GM12878 (cell line): ENCODE measurements at regions not wholly inside any gene's neighbourhood (a gene's known extent, or its start where the extent isn't known, plus 50 kb on each side); places are given as distances from the start of the nearest gene placed in this dataset.

Source experiments
- ATAC-seq: fragments of 200-7000 bp; cut with Tn5 transposase; 3 replicates; pipeline ENCODE4 v1.9.1; 2020; ENCODE audit warnings: mild to moderate bottlenecking, moderate library complexity
- BruUV-seq: library from RNA; stranded (reverse); fragments of 400-500 nt; replicated peaks from 2 replicates; lab custom pipeline; 2021; lab: Mats Ljungman, UMichigan
- CTCF ChIA-PET: fragments of 300-600 bp; sonication (Branson Sonifier 250); formaldehyde crosslinking; extraction: SDS; loops from one replicate; lab custom pipeline; 2021; ENCODE audit warnings: inconsistent platforms; lab: Yijun Ruan, JAX
- POLR2A ChIA-PET: fragments of 350-600 bp; formaldehyde crosslinking; extraction: SDS; loops from one replicate; lab custom pipeline; 2021; ENCODE audit warnings: inconsistent platforms; lab: Charles Lee
- RAD21 ChIA-PET: fragments of 300-600 bp; sonication (Branson Sonifier 250); formaldehyde crosslinking; loops from one replicate; lab custom pipeline; 2023; ENCODE audit warnings: antibody characterized with exemption; ENCODE audit not compliant: unreplicated experiment; lab: Charles Lee
- SMC1A ChIA-PET: fragments of 300-600 bp; sonication (Branson Sonifier 250); formaldehyde crosslinking; loops from one replicate; lab custom pipeline; 2023; ENCODE audit not compliant: unreplicated experiment, uncharacterized antibody; lab: Charles Lee
- DNase-seq: peaks from one replicate; pipeline ENCODE4 v3.0.0-alpha.2; 2011; ENCODE audit warnings: low read depth, low spot score
- FAIRE-seq: peaks from 3 replicates; lab custom pipeline; 2011; peaks lifted over from hg19 to GRCh38; lab: Jason Lieb, UNC
- H2AFZ ChIP-seq: 2 replicates; pipeline ENCODE4 v1.6.0; 2011; ENCODE audit warnings: low read depth, low read length, control low read depth; ENCODE audit not compliant: control insufficient read depth
- H3K27ac ChIP-seq: 2 replicates; pipeline ENCODE4 v1.5.1; 2011; ENCODE audit warnings: control low read depth; ENCODE audit not compliant: control insufficient read depth, insufficient read depth
- H3K27me3 ChIP-seq, 2 experiments: replicated peaks in 1 of 2; 2 replicates each; pipeline versions ENCODE4 v1.6.0 to v1.6.1; 2011; ENCODE audit warnings: low read length in 1 of 2; ENCODE audit not compliant: control insufficient read depth in 2 of 2, insufficient read depth in 2 of 2
- H3K36me3 ChIP-seq, 2 experiments: 2 replicates each; pipeline ENCODE4 v1.5.1; 2011; ENCODE audit warnings: low read length in 1 of 2; ENCODE audit not compliant: control insufficient read depth in 2 of 2, insufficient read depth in 2 of 2
- H3K4me1 ChIP-seq: 2 replicates; pipeline ENCODE4 v1.6.1; 2011; ENCODE audit warnings: mild to moderate bottlenecking, low read length, moderate library complexity, mixed read lengths; ENCODE audit not compliant: control insufficient read depth, insufficient read depth
- H3K4me2 ChIP-seq: 2 replicates; pipeline ENCODE4 v1.6.0; 2011; ENCODE audit warnings: control low read depth; ENCODE audit not compliant: control insufficient read depth, insufficient read depth
- H3K4me3 ChIP-seq: fragments of 200-600 bp; sonication (generic); 2 replicates; pipeline ENCODE4 v1.5.1; 2016
- H3K79me2 ChIP-seq: 2 replicates; pipeline ENCODE4 v1.6.0; 2011; ENCODE audit warnings: low read length; ENCODE audit not compliant: control insufficient read depth, insufficient read depth
- H3K9ac ChIP-seq: 2 replicates; pipeline ENCODE4 v1.8.0; 2011; ENCODE audit warnings: low read length, control low read depth, mixed read lengths; ENCODE audit not compliant: control insufficient read depth, insufficient read depth
- H3K9me3 ChIP-seq: replicated peaks from 3 replicates; pipeline ENCODE4 v1.5.1; 2011; ENCODE audit warnings: mild to moderate bottlenecking, low read length; ENCODE audit not compliant: control insufficient read depth, insufficient read depth
- H4K20me1 ChIP-seq: 2 replicates; pipeline ENCODE4 v1.6.0; 2011; ENCODE audit not compliant: control insufficient read depth, insufficient read depth
- ATF7 ChIP-seq: fragments of 450-650 bp; IDR thresholded peaks from 2 replicates; pipeline ENCODE4 v1.6.1; 2016; ENCODE audit warnings: low read depth, mild to moderate bottlenecking
- EZH2 ChIP-seq: IDR thresholded peaks from 2 replicates; pipeline ENCODE4 v1.6.1; 2012; ENCODE audit warnings: low read depth, mild to moderate bottlenecking, control low read depth, inconsistent platforms, low read length, borderline replicate concordance; ENCODE audit not compliant: control insufficient read depth
- HCFC1 ChIP-seq: fragments of 150-350 bp; IDR thresholded peaks from 2 replicates; pipeline ENCODE4 v1.6.1; 2014; ENCODE audit warnings: low read length
- IKZF1 ChIP-seq: fragments of 450-650 bp; conservative IDR thresholded peaks from 2 replicates; pipeline ENCODE4 v1.6.1; 2017; ENCODE audit warnings: antibody characterized with exemption, mild to moderate bottlenecking
- NFYA ChIP-seq: IDR thresholded peaks from 2 replicates; pipeline ENCODE4 v1.6.1; 2011; ENCODE audit warnings: low read depth, mild to moderate bottlenecking, low read length, improper control_type of control experiment, borderline replicate concordance
- NR2F1 ChIP-seq: fragments of 450-650 bp; conservative IDR thresholded peaks from 2 replicates; pipeline ENCODE4 v1.6.1; 2017; ENCODE audit warnings: mild to moderate bottlenecking
- SPI1 ChIP-seq: IDR thresholded peaks from 2 replicates; pipeline ENCODE4 v1.6.1; 2011; ENCODE audit warnings: low read depth, mild to moderate bottlenecking, low read length, moderate library complexity, borderline replicate concordance; ENCODE audit not compliant: insufficient read depth
- SREBF2 ChIP-seq: IDR thresholded peaks from 2 replicates; pipeline ENCODE4 v1.6.1; 2012; ENCODE audit warnings: mild to moderate bottlenecking, low read length
- STAT1 ChIP-seq: fragments of 450-650 bp; conservative IDR thresholded peaks from 2 replicates; pipeline ENCODE4 v1.6.1; 2014; ENCODE audit warnings: antibody characterized with exemption, mild to moderate bottlenecking
- TBL1XR1 ChIP-seq: IDR thresholded peaks from 2 replicates; pipeline ENCODE4 v1.6.1; 2012; ENCODE audit warnings: low read depth, low read length, improper control_type of control experiment
- WRNIP1 ChIP-seq: IDR thresholded peaks from 2 replicates; pipeline ENCODE4 v1.6.1; 2011; ENCODE audit warnings: low read depth, low read length, improper control_type of control experiment, borderline replicate concordance
- WGBS: methylation state at CpG from one replicate; pipeline ENCODE4 v1.1.6; 2016; ENCODE audit warnings: low lambda C conversion rate; ENCODE audit not compliant: insufficient replicate concordance, insufficient coverage; ENCODE audit errors: missing lambda C conversion rate; 5-methylcytosine and 5-hydroxymethylcytosine counted together
- in situ Hi-C: fragments of 300-500 bp; cut with MboI; formaldehyde crosslinking; loops from 9 replicates; pipeline ENCODE4 v1.14.3; 2018; ENCODE audit warnings: mixed read lengths
- intact Hi-C: fragments of 100-400 bp; cut with micrococcal nuclease; formaldehyde crosslinking; loops from one replicate; pipeline ENCODE4 v1.14.2; 2022; ENCODE audit not compliant: unreplicated experiment
- TF ChIP-seq, protein P1 (sequence below): IDR thresholded peaks from 2 replicates; pipeline ENCODE4 v1.6.1; 2012; ENCODE audit warnings: mild to moderate bottlenecking, low read depth, low read length

DNA sequence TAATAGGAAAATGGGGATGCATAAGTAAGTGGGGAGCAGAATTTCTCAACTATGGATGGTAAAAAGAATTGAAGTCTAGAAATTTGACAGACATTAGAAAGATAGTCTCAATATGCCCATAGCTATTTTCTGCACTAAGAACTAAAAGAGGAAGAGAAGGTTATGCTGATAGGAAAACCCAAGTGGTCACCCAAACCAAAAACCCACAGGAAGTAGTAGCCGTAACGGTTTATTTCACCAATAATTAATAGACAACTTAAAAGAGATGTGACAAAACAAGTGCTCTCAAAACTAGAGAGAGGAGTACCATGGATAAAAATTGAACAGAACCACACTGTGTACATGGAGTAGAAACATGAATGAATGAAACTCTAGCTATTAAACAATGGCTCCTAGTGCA, 295.4 kb downstream of the FSCB start:
- H3K9me3 ChIP-seq, result no peaks in the 10 kb centered on the region
- H2AFZ ChIP-seq, result no peak overlapping the region
- RAD21 ChIA-PET, result no interaction called here

More for the DNA sequence above, 295.4 kb downstream of the FSCB start:
- Histone ChIP-seq H3K27ac (no peak overlapping the region), H3K4me1 (no peaks in the 10 kb centered on the region), H3K9ac (no peak overlapping the region), H3K79me2 (no peaks in the 10 kb centered on the region), H3K4me3 (no peak overlapping the region), H4K20me1 (no peaks in the 10 kb centered on the region), H3K4me2 (no peak overlapping the region), H3K36me3 (no peaks in the 10 kb centered on the region), H3K27me3 (no peaks in the 10 kb centered on the region)
- intact Hi-C loops, result no loop called here
- 0% methylated on average over 2 of the region's 2 CpGs for WGBS
- ChIA-PET POLR2A (no interaction called here), SMC1A (no interaction called here), CTCF (no interaction called here)
- BruUV-seq, result no TSS peak
- TF ChIP-seq NFYA (no peak), NR2F1 (no peak), EZH2 (no peak), HCFC1 (no peak), WRNIP1 (no peak), ATF7 (no peak), SPI1 (no peak), TBL1XR1 (no peak), SREBF2 (no peak), IKZF1 (no peak), STAT1 (no peak)
- TF ChIP-seq, protein P1, sequence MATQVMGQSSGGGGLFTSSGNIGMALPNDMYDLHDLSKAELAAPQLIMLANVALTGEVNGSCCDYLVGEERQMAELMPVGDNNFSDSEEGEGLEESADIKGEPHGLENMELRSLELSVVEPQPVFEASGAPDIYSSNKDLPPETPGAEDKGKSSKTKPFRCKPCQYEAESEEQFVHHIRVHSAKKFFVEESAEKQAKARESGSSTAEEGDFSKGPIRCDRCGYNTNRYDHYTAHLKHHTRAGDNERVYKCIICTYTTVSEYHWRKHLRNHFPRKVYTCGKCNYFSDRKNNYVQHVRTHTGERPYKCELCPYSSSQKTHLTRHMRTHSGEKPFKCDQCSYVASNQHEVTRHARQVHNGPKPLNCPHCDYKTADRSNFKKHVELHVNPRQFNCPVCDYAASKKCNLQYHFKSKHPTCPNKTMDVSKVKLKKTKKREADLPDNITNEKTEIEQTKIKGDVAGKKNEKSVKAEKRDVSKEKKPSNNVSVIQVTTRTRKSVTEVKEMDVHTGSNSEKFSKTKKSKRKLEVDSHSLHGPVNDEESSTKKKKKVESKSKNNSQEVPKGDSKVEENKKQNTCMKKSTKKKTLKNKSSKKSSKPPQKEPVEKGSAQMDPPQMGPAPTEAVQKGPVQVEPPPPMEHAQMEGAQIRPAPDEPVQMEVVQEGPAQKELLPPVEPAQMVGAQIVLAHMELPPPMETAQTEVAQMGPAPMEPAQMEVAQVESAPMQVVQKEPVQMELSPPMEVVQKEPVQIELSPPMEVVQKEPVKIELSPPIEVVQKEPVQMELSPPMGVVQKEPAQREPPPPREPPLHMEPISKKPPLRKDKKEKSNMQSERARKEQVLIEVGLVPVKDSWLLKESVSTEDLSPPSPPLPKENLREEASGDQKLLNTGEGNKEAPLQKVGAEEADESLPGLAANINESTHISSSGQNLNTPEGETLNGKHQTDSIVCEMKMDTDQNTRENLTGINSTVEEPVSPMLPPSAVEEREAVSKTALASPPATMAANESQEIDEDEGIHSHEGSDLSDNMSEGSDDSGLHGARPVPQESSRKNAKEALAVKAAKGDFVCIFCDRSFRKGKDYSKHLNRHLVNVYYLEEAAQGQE, result no peak
- ATAC-seq (no peak), FAIRE-seq (no peak), DNase-seq (no peak)
- in situ Hi-C loops, result no loop called here
